ENCODE measurements at regions not wholly inside any gene's neighbourhood (a gene's known extent, or its start where the extent isn't known, plus 50 kb on each side); places are given as distances from the start of the nearest gene placed in this dataset.

- no peak for TF ChIP-seq CTCF (IDR thresholded peaks at IDR 0.05; ENCODE audit: unreplicated experiment)
- H3K4me3 Mint-ChIP-seq (ENCODE audit: unreplicated experiment): no peak overlapping the region
- no peak for DNase-seq (ENCODE audit: low spot score)
- no peaks in the 10 kb centered on the region for H3K9me3 Mint-ChIP-seq (ENCODE audit: unreplicated experiment)
- H3K27me3 Mint-ChIP-seq (ENCODE audit: unreplicated experiment): peaks cover 11% of the 10 kb centered on the region
- no peak overlapping the region for H3K27ac Mint-ChIP-seq (ENCODE audit: unreplicated experiment)
- no peaks in the 10 kb centered on the region for H3K4me1 Mint-ChIP-seq (ENCODE audit: unreplicated experiment)
- H3K36me3 Mint-ChIP-seq (ENCODE audit: low read depth, unreplicated experiment): no peaks in the 10 kb centered on the region
These were observed 85.9 kb upstream of the VSTM2B start for GRCh38 chr19:29439688-29440550.

- Mint-ChIP-seq H3K4me3 (ENCODE audit: unreplicated experiment) (no peak overlapping the region), H3K9me3 (ENCODE audit: unreplicated experiment) (no peaks in the 10 kb centered on the region), H3K27ac (ENCODE audit: unreplicated experiment) (no peak overlapping the region), H3K4me1 (ENCODE audit: unreplicated experiment) (no peaks in the 10 kb centered on the region), H3K36me3 (ENCODE audit: low read depth, unreplicated experiment) (no peaks in the 10 kb centered on the region), H3K27me3 (ENCODE audit: unreplicated experiment) (peaks cover 8% of the 10 kb centered on the region)
- TF ChIP-seq CTCF (IDR thresholded peaks at IDR 0.05; ENCODE audit: unreplicated experiment): no peak
- no peak for DNase-seq (ENCODE audit: low spot score)
These were observed 83.7 kb upstream of the VSTM2B start for GRCh38 chr19:29442094-29442493.

- DNase-seq (ENCODE audit: low spot score): no peak
- Mint-ChIP-seq H3K4me3 (ENCODE audit: unreplicated experiment) (no peak overlapping the region), H3K9me3 (ENCODE audit: unreplicated experiment) (no peaks in the 10 kb centered on the region), H3K27me3 (ENCODE audit: unreplicated experiment) (peaks cover 9% of the 10 kb centered on the region), H3K36me3 (ENCODE audit: low read depth, unreplicated experiment) (no peaks in the 10 kb centered on the region), H3K27ac (ENCODE audit: unreplicated experiment) (no peak overlapping the region), H3K4me1 (ENCODE audit: unreplicated experiment) (no peaks in the 10 kb centered on the region)
- TF ChIP-seq CTCF (IDR thresholded peaks at IDR 0.05; ENCODE audit: unreplicated experiment): no peak
These were observed 82.9 kb upstream of the VSTM2B start for GRCh38 chr19:29442910-29443309.

- H3K9me3 Mint-ChIP-seq (ENCODE audit: unreplicated experiment): no peaks in the 10 kb centered on the region
- H3K36me3 Mint-ChIP-seq (ENCODE audit: low read depth, unreplicated experiment): no peaks in the 10 kb centered on the region
- peaks cover 9% of the 10 kb centered on the region for H3K27me3 Mint-ChIP-seq (ENCODE audit: unreplicated experiment)
- no peak overlapping the region for H3K27ac Mint-ChIP-seq (ENCODE audit: unreplicated experiment)
- TF ChIP-seq CTCF (IDR thresholded peaks at IDR 0.05; ENCODE audit: unreplicated experiment): no peak
- no peak overlapping the region for H3K4me3 Mint-ChIP-seq (ENCODE audit: unreplicated experiment)
- no peaks in the 10 kb centered on the region for H3K4me1 Mint-ChIP-seq (ENCODE audit: unreplicated experiment)
- DNase-seq (ENCODE audit: low spot score): no peak
These were observed 80.5 kb upstream of the VSTM2B start for GRCh38 chr19:29445246-29445645.

DNA sequence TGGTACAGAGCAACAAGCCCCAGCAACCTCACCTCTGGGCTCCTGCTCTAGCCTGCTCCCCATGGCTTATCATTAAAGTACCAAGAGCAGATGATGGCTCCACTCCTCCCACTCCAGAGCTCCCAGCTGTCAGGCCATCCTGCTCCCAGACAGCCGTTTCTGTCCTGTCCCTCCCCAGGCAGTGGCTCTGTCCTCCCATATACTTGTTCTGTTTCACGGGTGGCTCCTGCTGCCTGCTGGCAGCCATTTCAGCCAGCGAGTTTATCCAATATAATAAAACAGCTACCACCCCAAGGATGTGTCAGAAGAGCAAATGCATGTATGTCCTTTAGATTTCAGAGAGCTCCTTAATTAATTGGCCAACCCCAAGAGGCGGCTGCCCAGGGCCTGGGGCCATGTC, 79.4 kb upstream of the VSTM2B start:
- no peak for DNase-seq (ENCODE audit: low spot score)
- Mint-ChIP-seq H3K27me3 (ENCODE audit: unreplicated experiment) (peaks cover 5% of the 10 kb centered on the region), H3K4me1 (ENCODE audit: unreplicated experiment) (no peaks in the 10 kb centered on the region), H3K9me3 (ENCODE audit: unreplicated experiment) (no peaks in the 10 kb centered on the region), H3K4me3 (ENCODE audit: unreplicated experiment) (no peak overlapping the region), H3K36me3 (ENCODE audit: low read depth, unreplicated experiment) (no peaks in the 10 kb centered on the region), H3K27ac (ENCODE audit: unreplicated experiment) (no peak overlapping the region)
- TF ChIP-seq CTCF (IDR thresholded peaks at IDR 0.05; ENCODE audit: unreplicated experiment): no peak

All from endothelial cell (in vitro differentiated cells).